H1 (cell line): ENCODE measurements at regions not wholly inside any gene's neighbourhood (a gene's known extent, or its start where the extent isn't known, plus 50 kb on each side); places are given as distances from the start of the nearest gene placed in this dataset.
A peak's percentile ranks its signal among the peaks of the same experiment; 100 is the strongest.

Experiments
- CTCF ChIA-PET: fragments of 300-600 bp; sonication (Branson Sonifier 250); formaldehyde crosslinking; loops from one replicate; lab custom pipeline; 2021; ENCODE audit not compliant: partially characterized antibody; lab: Charles Lee
- POLR2A ChIA-PET: fragments of 300-600 bp; sonication (Branson Sonifier 250); formaldehyde crosslinking; loops from one replicate; lab custom pipeline; 2021; ENCODE audit warnings: inconsistent platforms; ENCODE audit not compliant: partially characterized antibody; lab: Charles Lee
- DNase-seq, 2 experiments: peaks; one replicate each; pipeline versions ENCODE4 v3.0.0 to v3.0.0-alpha.2; 2010 to 2022; ENCODE audit warnings: low spot score in 2 of 2, low read depth in 1 of 2, mixed read lengths in 1 of 2
- FAIRE-seq: peaks from 2 replicates; lab custom pipeline; 2011; peaks lifted over from hg19 to GRCh38; lab: Jason Lieb, UNC
- H2AFZ ChIP-seq: 2 replicates; pipeline ENCODE4 v1.8.1; 2012; ENCODE audit warnings: low read length, inconsistent platforms
- H2AK5ac ChIP-seq: 2 replicates; pipeline ENCODE4 v1.6.1; 2013; ENCODE audit warnings: low read depth, low read length
- H2BK120ac ChIP-seq: replicated peaks from 2 replicates; pipeline ENCODE3; 2013; ENCODE audit warnings: low read depth, low read length, inconsistent platforms
- H2BK12ac ChIP-seq: 2 replicates; pipeline ENCODE4 v1.6.1; 2013; ENCODE audit warnings: low read depth, low read length
- H2BK15ac ChIP-seq: 2 replicates; pipeline ENCODE4 v1.6.1; 2013; ENCODE audit warnings: low read length
- H2BK20ac ChIP-seq: 2 replicates; pipeline ENCODE4 v1.6.1; 2013; ENCODE audit warnings: low read length
- H2BK5ac ChIP-seq: 2 replicates; pipeline ENCODE4 v1.6.1; 2013; ENCODE audit warnings: low read depth, low read length
- H3K14ac ChIP-seq: 2 replicates; pipeline ENCODE4 v1.6.1; 2013; ENCODE audit warnings: inconsistent platforms; ENCODE audit not compliant: insufficient read length
- H3K18ac ChIP-seq: 2 replicates; pipeline ENCODE4 v1.6.1; 2013; ENCODE audit warnings: low read length; ENCODE audit errors: extremely low read depth
- H3K23ac ChIP-seq: 2 replicates; pipeline ENCODE4 v1.6.1; 2013; ENCODE audit warnings: inconsistent platforms; ENCODE audit not compliant: insufficient read length
- H3K23me2 ChIP-seq: 2 replicates; pipeline ENCODE4 v1.6.1; 2013; ENCODE audit warnings: low read depth, low read length
- H3K27ac ChIP-seq: 2 replicates; pipeline ENCODE4 v1.6.1; 2011; ENCODE audit warnings: low read depth, low read length, inconsistent platforms
- H3K27me3 ChIP-seq, 4 experiments: replicated peaks in 1 of 4; 1 replicate in 1 of 4; 2 replicates in 3 of 4; pipeline versions ENCODE4 v1.6.1 to v1.8.1; 2011 to 2013; ENCODE audit warnings: low read length in 3 of 4, mild to moderate bottlenecking in 3 of 4, inconsistent platforms in 2 of 4, mixed read lengths in 2 of 4, moderate library complexity in 1 of 4; ENCODE audit not compliant: control insufficient read depth in 3 of 4, insufficient read depth in 3 of 4; ENCODE audit errors: extremely low read depth in 1 of 4
- H3K36me3 ChIP-seq, 4 experiments: 2 replicates each; pipeline versions ENCODE4 v1.6.1 to v1.8.1; 2011 to 2013; ENCODE audit warnings: mild to moderate bottlenecking in 4 of 4, low read length in 3 of 4, moderate library complexity in 2 of 4, control low read depth in 1 of 4, inconsistent platforms in 1 of 4; ENCODE audit not compliant: insufficient read depth in 4 of 4, control insufficient read depth in 2 of 4
- H3K4ac ChIP-seq: replicated peaks from 2 replicates; pipeline ENCODE3; 2013; ENCODE audit warnings: low read length, low read depth, mixed read lengths, inconsistent platforms; ENCODE audit not compliant: insufficient read length
- H3K4me1 ChIP-seq, 4 experiments: replicated peaks in 1 of 4; 1 replicate in 1 of 4; 2 replicates in 3 of 4; pipeline versions ENCODE4 v1.6.1 to v1.8.1; 2011 to 2013; ENCODE audit warnings: low read length in 3 of 4, inconsistent platforms in 2 of 4, mixed read lengths in 1 of 4; ENCODE audit not compliant: insufficient read depth in 4 of 4, control insufficient read depth in 3 of 4
- H3K4me2 ChIP-seq, 2 experiments: 2 replicates each; pipeline versions ENCODE4 v1.6.1 to v1.8.1; 2011 to 2013; ENCODE audit warnings: low read depth in 2 of 2, low read length in 2 of 2, control low read depth in 1 of 2, inconsistent platforms in 1 of 2, mild to moderate bottlenecking in 1 of 2; ENCODE audit not compliant: insufficient read depth in 1 of 2
- H3K4me3 ChIP-seq, 4 experiments: fragments of 200-600, 300-600 bp in 1 of 4; sonication (generic), shearing (Covaris generic), sonication (Bioruptor Twin) in 1 of 4; 2 replicates each; pipeline versions ENCODE4 v1.5.1 to v1.8.1; 2011 to 2016; ENCODE audit warnings: low read length in 4 of 4, low read depth in 3 of 4, control low read depth in 2 of 4, inconsistent platforms in 2 of 4, mild to moderate bottlenecking in 2 of 4, mixed read lengths in 1 of 4, moderate library complexity in 1 of 4; ENCODE audit not compliant: insufficient read depth in 2 of 4; ENCODE audit errors: extremely low read depth in 1 of 4
- H3K56ac ChIP-seq: replicated peaks from 2 replicates; pipeline ENCODE3; 2013; ENCODE audit warnings: low read depth, mild to moderate bottlenecking, mixed read lengths, low read length, inconsistent platforms; ENCODE audit not compliant: insufficient read length
- H3K79me1 ChIP-seq: 2 replicates; pipeline ENCODE4 v1.6.1; 2013; ENCODE audit warnings: low read depth, low read length, control low read depth
- H3K79me2 ChIP-seq, 2 experiments: 2 replicates each; pipeline versions ENCODE4 v1.6.1 to v1.8.1; 2012 to 2013; ENCODE audit warnings: low read length in 2 of 2, mild to moderate bottlenecking in 2 of 2, inconsistent platforms in 1 of 2; ENCODE audit not compliant: insufficient read depth in 2 of 2, control insufficient read depth in 1 of 2
- H3K9ac ChIP-seq, 4 experiments: replicated peaks in 1 of 4; 1 replicate in 1 of 4; 2 replicates in 3 of 4; pipeline versions ENCODE4 v1.6.1 to v1.8.1; 2011 to 2013; ENCODE audit warnings: low read depth in 3 of 4, low read length in 3 of 4, control low read depth in 2 of 4, mild to moderate bottlenecking in 2 of 4, moderate library complexity in 2 of 4, inconsistent platforms in 1 of 4; ENCODE audit errors: extremely low read depth in 1 of 4
- H3K9me3 ChIP-seq, 2 experiments: 2 replicates each; pipeline versions ENCODE4 v1.6.1 to v1.8.1; 2012 to 2013; ENCODE audit warnings: mild to moderate bottlenecking in 2 of 2, moderate library complexity in 2 of 2, control low read depth in 1 of 2, inconsistent platforms in 1 of 2, low read depth in 1 of 2, low read length in 1 of 2, mixed read lengths in 1 of 2; ENCODE audit not compliant: insufficient read depth in 2 of 2
- H4K20me1 ChIP-seq, 2 experiments: replicated peaks in 1 of 2; 2 replicates each; pipeline versions ENCODE3 to v1.8.1; 2011 to 2013; ENCODE audit warnings: inconsistent platforms in 2 of 2, low read length in 2 of 2, mild to moderate bottlenecking in 1 of 2; ENCODE audit not compliant: insufficient read depth in 2 of 2, control insufficient read depth in 1 of 2
- H4K5ac ChIP-seq: 2 replicates; pipeline ENCODE4 v1.6.1; 2013; ENCODE audit warnings: low read length, low read depth, mixed read lengths, inconsistent platforms; ENCODE audit not compliant: insufficient read length
- H4K8ac ChIP-seq: 2 replicates; pipeline ENCODE4 v1.8.0; 2013; ENCODE audit warnings: mild to moderate bottlenecking, moderate library complexity, low read length, inconsistent platforms; ENCODE audit not compliant: insufficient read depth; ENCODE audit errors: extremely low read depth
- H4K91ac ChIP-seq: replicated peaks from 2 replicates; pipeline ENCODE3; 2013; ENCODE audit warnings: low read length, mixed read lengths, inconsistent platforms; ENCODE audit not compliant: insufficient read length
- CEBPB ChIP-seq: IDR thresholded peaks from 2 replicates; pipeline ENCODE4 v1.6.1; 2012; ENCODE audit warnings: low read depth, low read length
- CTCF ChIP-seq, 3 experiments: IDR thresholded peaks; 1 replicate in 2 of 3; 2 replicates in 1 of 3; pipeline versions ENCODE4 v1.5.1 to v1.6.1; 2011; ENCODE audit warnings: low read length in 3 of 3, mild to moderate bottlenecking in 3 of 3, inconsistent platforms in 2 of 3, low read depth in 1 of 3, moderate library complexity in 1 of 3; ENCODE audit not compliant: insufficient read depth in 1 of 3; ENCODE audit errors: control extremely low read depth in 1 of 3
- GTF2F1 ChIP-seq: IDR thresholded peaks from 2 replicates; pipeline ENCODE4 v1.6.1; 2012; ENCODE audit warnings: low read depth, low read length, improper control_type of control experiment, borderline replicate concordance
- HDAC2 ChIP-seq, 2 experiments: fragments of 300-600 bp in 1 of 2; sonication (generic) in 1 of 2; IDR thresholded peaks; 2 replicates each; pipeline ENCODE4 v1.6.1; 2011 to 2012; ENCODE audit warnings: low read depth in 2 of 2, low read length in 2 of 2, mild to moderate bottlenecking in 2 of 2, moderate library complexity in 2 of 2, borderline replicate concordance in 1 of 2, inconsistent platforms in 1 of 2
- HDAC6 ChIP-seq: IDR thresholded peaks from one replicate; pipeline ENCODE4 v1.7.1; 2012; ENCODE audit warnings: low read depth, mild to moderate bottlenecking, inconsistent platforms, low read length, moderate library complexity
- KDM5A ChIP-seq: fragments of 200-600 bp; IDR thresholded peaks from 2 replicates; pipeline ENCODE4 v1.7.1; 2012; ENCODE audit warnings: mild to moderate bottlenecking, low read length, inconsistent platforms, mixed read lengths
- PHF8 ChIP-seq: fragments of 200-600 bp; sonication (generic); conservative IDR thresholded peaks from 2 replicates; pipeline ENCODE4 v1.7.1; 2012; ENCODE audit warnings: low read depth, mild to moderate bottlenecking, inconsistent platforms, low read length, moderate library complexity
- SIN3A ChIP-seq, 2 experiments: IDR thresholded peaks in 1 of 2; conservative IDR thresholded peaks in 1 of 2; 2 replicates each; pipeline ENCODE4 v1.6.1; 2011 to 2012; ENCODE audit warnings: low read length in 2 of 2, improper control_type of control experiment in 1 of 2, low read depth in 1 of 2, mild to moderate bottlenecking in 1 of 2
- SP4 ChIP-seq: IDR thresholded peaks from 2 replicates; pipeline ENCODE4 v1.6.1; 2012; ENCODE audit warnings: low read length, inconsistent platforms
- TCF12 ChIP-seq: IDR thresholded peaks from 2 replicates; pipeline ENCODE4 v1.6.1; 2011; ENCODE audit warnings: low read depth, mild to moderate bottlenecking, low read length
- WGBS, 2 experiments: shearing (Covaris generic) in 1 of 2; methylation state at CpG; one replicate each; pipeline versions ENCODE4 v1.1.6 to v1.1.7; 2013 to 2015; ENCODE audit warnings: low lambda C conversion rate in 2 of 2, mixed read lengths in 2 of 2, inconsistent platforms in 1 of 2, low coverage in 1 of 2, missing lambda C conversion rate in 1 of 2; ENCODE audit not compliant: insufficient replicate concordance in 2 of 2, insufficient coverage in 1 of 2, insufficient read length in 1 of 2; ENCODE audit errors: extremely low coverage in 1 of 2, missing lambda C conversion rate in 1 of 2; 5-methylcytosine and 5-hydroxymethylcytosine counted together

GRCh38 chr3:43923104-43923882, 232.6 kb downstream of the ABHD5 start:
- Histone ChIP-seq H2AFZ (no peak overlapping the region), H3K4me2 (no peak overlapping the region)
- CTCF ChIA-PET = interaction anchor here (0.8 to 2.1 kb wide), 2 partner anchors 15 to 32 kb away, joined by 3 to 7 read pairs; no protein-coding TSS in a partner anchor
- TF ChIP-seq CEBPB = no peak
- no peak for TF ChIP-seq HDAC6
- no peak for TF ChIP-seq SP4
- TF ChIP-seq SIN3A (conservative IDR thresholded peaks at IDR 0.05 in 1 of 2, IDR thresholded peaks at IDR 0.05 in 1 of 2; ENCODE audit: low read depth in 1 of 2, low read length in 2 of 2) = no peak
- TF ChIP-seq TCF12 = no peak
- no peak for TF ChIP-seq GTF2F1
- no peak for TF ChIP-seq CTCF (IDR thresholded peaks at IDR 0.05; ENCODE audit: control extremely low read depth in 1 of 3, insufficient read depth in 1 of 3, low read depth in 1 of 3, low read length in 3 of 3)
- TF ChIP-seq HDAC2 (IDR thresholded peaks at IDR 0.05; ENCODE audit: borderline replicate concordance in 1 of 2, low read depth in 2 of 2, low read length in 2 of 2) = no peak
- no peak for TF ChIP-seq PHF8
- TF ChIP-seq KDM5A = no peak

More at GRCh38 chr3:43923104-43923882, 232.6 kb downstream of the ABHD5 start:
- no peak overlapping the region for H2BK15ac ChIP-seq
- no peak overlapping the region for H3K18ac ChIP-seq
- H2BK12ac ChIP-seq = peak overlapping the region; percentile 43; the same call in 1 of the 2 replicates
- no peak overlapping the region for H3K4me3 ChIP-seq
- H3K79me1 ChIP-seq = no peaks in the 10 kb centered on the region
- H3K79me2 ChIP-seq = no peaks in the 10 kb centered on the region
- no peaks in the 10 kb centered on the region for H3K36me3 ChIP-seq
- no peak overlapping the region for H3K14ac ChIP-seq
- H3K27ac ChIP-seq = no peak overlapping the region
- no peak overlapping the region for H2AK5ac ChIP-seq
- H3K56ac ChIP-seq = no peak overlapping the region
- peaks cover 1 to 14% (median 7%) of the 10 kb centered on the region in 4 experiments; a peak in 6 of 7 replicates for H3K4me1 ChIP-seq
- peaks cover 0 to 6% (median 1%) of the 10 kb centered on the region in 4 experiments; a peak in 1 of 7 replicates for H3K27me3 ChIP-seq
- no peaks in the 10 kb centered on the region for H3K23me2 ChIP-seq
- peak overlapping the region; percentile 43; the same call in 1 of the 2 replicates for H4K8ac ChIP-seq
- H3K23ac ChIP-seq = no peak overlapping the region
- H2BK120ac ChIP-seq = no peak overlapping the region
- no peak overlapping the region for H3K9ac ChIP-seq
- DNase-seq (no peak), FAIRE-seq (no peak)
- no peak overlapping the region for H3K4ac ChIP-seq
- WGBS, 2 experiments = 90 to 100% methylated on average over 2 to 11 of the region's 13 CpGs
- H2BK20ac ChIP-seq = peak overlapping the region; percentile 76
- H2BK5ac ChIP-seq = peak overlapping the region; percentile 21; the same call in 1 of the 2 replicates
- no peak overlapping the region for H4K91ac ChIP-seq
- H4K5ac ChIP-seq = no peak overlapping the region
- H4K20me1 ChIP-seq = no peaks in the 10 kb centered on the region
- POLR2A ChIA-PET = no interaction called here
- H3K9me3 ChIP-seq = no peaks in the 10 kb centered on the region
